ENCODE measurements at regions not wholly inside any gene's neighbourhood (a gene's known extent, or its start where the extent isn't known, plus 50 kb on each side); places are given as distances from the start of the nearest gene placed in this dataset.

DNA sequence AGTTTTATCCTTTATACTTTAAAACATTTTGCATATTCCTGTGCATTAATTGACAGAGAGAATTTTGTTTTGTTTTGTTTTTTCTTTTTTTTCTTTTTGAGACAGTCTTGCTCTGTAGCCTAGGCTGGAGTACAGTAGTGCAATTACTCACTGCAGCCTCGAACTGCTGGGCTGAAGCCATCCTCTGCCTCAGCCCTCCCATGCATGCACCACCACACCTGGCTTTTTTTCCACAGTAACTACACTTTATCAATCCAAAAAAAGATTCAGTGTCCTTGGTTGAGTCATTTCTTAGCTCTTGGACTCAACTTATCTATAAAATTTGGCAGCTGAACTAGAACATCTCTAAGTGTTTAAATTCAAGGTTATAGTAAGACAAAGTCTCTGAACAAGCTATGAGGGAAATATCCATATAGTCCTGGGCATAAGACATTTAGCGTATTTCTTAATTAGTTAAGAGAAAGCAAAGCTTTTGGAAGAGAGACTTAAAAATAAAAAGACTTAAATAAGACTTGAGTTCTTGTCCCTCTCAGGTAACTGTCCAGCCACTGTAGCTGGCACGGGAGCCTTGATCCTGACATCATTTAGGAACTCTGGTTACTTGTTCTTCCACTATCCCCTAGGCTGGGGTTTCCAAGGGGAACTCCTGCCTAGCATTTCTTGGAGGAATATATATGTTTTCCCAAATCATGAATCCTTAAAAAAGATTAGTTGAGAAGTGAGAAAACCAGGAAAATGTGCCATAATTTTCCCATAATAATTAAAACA lies 300.1 kb downstream of the HACE1 start:
- Histone ChIP-seq H3K4me1 (ENCODE audit: control insufficient read depth, insufficient read depth, low read length) (peaks cover 4% of the 10 kb centered on the region), H3K9me3 (ENCODE audit: control insufficient read depth, low read length) (no peaks in the 10 kb centered on the region), H3K36me3 (ENCODE audit: control insufficient read depth, insufficient read depth, low read length) (no peaks in the 10 kb centered on the region), H3K9ac (ENCODE audit: extremely low read depth, low read length, poor library complexity, severe bottlenecking) (no peak overlapping the region), H3K4me3 (ENCODE audit: low read length) (no peak overlapping the region), H3K27me3 (ENCODE audit: control insufficient read depth, insufficient read depth, low read length, poor library complexity, severe bottlenecking) (no peaks in the 10 kb centered on the region), H3K27ac (ENCODE audit: low read depth, low read length) (no peak overlapping the region)
- no peak for TF ChIP-seq CTCF (conservative IDR thresholded peaks at IDR 0.05)
- Mint-ChIP-seq H3K27me3 (ENCODE audit: insufficient read depth) (no peaks in the 10 kb centered on the region), H3K27ac (no peak overlapping the region), H3K4me1 (peaks cover 5% of the 10 kb centered on the region), H3K4me3 (no peak overlapping the region), H3K9me3 (no peaks in the 10 kb centered on the region), H3K36me3 (ENCODE audit: low read depth) (no peaks in the 10 kb centered on the region)
- WGBS, 2 experiments (ENCODE audit: insufficient coverage in 1 of 2, insufficient read length in 1 of 2) = 86 to 100% methylated on average over 1 to 3 of the region's 3 CpGs
- DNase-seq = no peak

GRCh38 chr6:104558746-104559145 lies 301.0 kb downstream of the HACE1 start:
- no peak overlapping the region for H3K27ac ChIP-seq (ENCODE audit: low read depth, low read length)
- no peak overlapping the region for H3K9ac ChIP-seq (ENCODE audit: extremely low read depth, low read length, poor library complexity, severe bottlenecking)
- Mint-ChIP-seq H3K27ac (no peak overlapping the region), H3K4me1 (peaks cover 5% of the 10 kb centered on the region), H3K9me3 (no peaks in the 10 kb centered on the region), H3K36me3 (ENCODE audit: low read depth) (no peaks in the 10 kb centered on the region), H3K4me3 (no peak overlapping the region), H3K27me3 (ENCODE audit: insufficient read depth) (no peaks in the 10 kb centered on the region)
- H3K4me1 ChIP-seq (ENCODE audit: control insufficient read depth, insufficient read depth, low read length) = peaks cover 4% of the 10 kb centered on the region
- H3K4me3 ChIP-seq (ENCODE audit: low read length) = no peak overlapping the region
- no peaks in the 10 kb centered on the region for H3K9me3 ChIP-seq (ENCODE audit: control insufficient read depth, low read length)
- 100% methylated on average over 2 of the region's 3 CpGs; no CpG with 5 or more reads in 1 of the 2 experiments for WGBS, 2 experiments (ENCODE audit: insufficient coverage in 1 of 2, insufficient read length in 1 of 2)
- no peak for DNase-seq
- no peaks in the 10 kb centered on the region for H3K27me3 ChIP-seq (ENCODE audit: control insufficient read depth, insufficient read depth, low read length, poor library complexity, severe bottlenecking)
- no peaks in the 10 kb centered on the region for H3K36me3 ChIP-seq (ENCODE audit: control insufficient read depth, insufficient read depth, low read length)
- no peak for TF ChIP-seq CTCF (conservative IDR thresholded peaks at IDR 0.05)

DNA sequence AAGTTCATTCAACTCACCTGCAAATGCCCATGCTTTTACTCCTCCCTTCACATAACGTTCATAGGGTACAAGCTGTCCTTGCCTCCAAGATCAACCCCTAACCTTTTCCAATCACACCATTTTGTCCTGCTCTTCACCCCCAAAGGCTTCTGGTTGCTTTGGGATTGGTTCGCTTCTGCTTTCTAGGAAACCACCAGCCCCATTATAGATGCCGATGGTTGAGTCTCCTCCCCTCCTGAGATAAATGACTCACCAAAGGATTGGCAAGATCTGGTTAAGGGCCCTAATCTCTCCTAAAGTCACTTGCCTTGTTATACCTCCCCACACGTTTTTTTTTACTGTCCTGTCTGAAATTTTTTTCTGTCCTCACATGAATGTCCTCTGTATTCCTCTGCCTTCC lies 311.4 kb downstream of the HACE1 start:
- Mint-ChIP-seq H3K4me1 (peaks cover 10% of the 10 kb centered on the region), H3K27ac (no peak overlapping the region), H3K4me3 (no peak overlapping the region), H3K9me3 (no peaks in the 10 kb centered on the region), H3K36me3 (ENCODE audit: low read depth) (no peaks in the 10 kb centered on the region), H3K27me3 (ENCODE audit: insufficient read depth) (no peaks in the 10 kb centered on the region)
- H3K9me3 ChIP-seq (ENCODE audit: control insufficient read depth, low read length) = no peaks in the 10 kb centered on the region
- no peak overlapping the region for H3K4me3 ChIP-seq (ENCODE audit: low read length)
- H3K27me3 ChIP-seq (ENCODE audit: control insufficient read depth, insufficient read depth, low read length, poor library complexity, severe bottlenecking) = no peaks in the 10 kb centered on the region
- H3K9ac ChIP-seq (ENCODE audit: extremely low read depth, low read length, poor library complexity, severe bottlenecking) = no peak overlapping the region
- TF ChIP-seq CTCF (conservative IDR thresholded peaks at IDR 0.05) = no peak
- H3K4me1 ChIP-seq (ENCODE audit: control insufficient read depth, insufficient read depth, low read length) = no peaks in the 10 kb centered on the region
- WGBS, 2 experiments (ENCODE audit: insufficient coverage in 1 of 2, insufficient read length in 1 of 2) = 77 to 86% methylated on average over 3 to 4 of the region's 4 CpGs
- no peaks in the 10 kb centered on the region for H3K36me3 ChIP-seq (ENCODE audit: control insufficient read depth, insufficient read depth, low read length)
- no peak overlapping the region for H3K27ac ChIP-seq (ENCODE audit: low read depth, low read length)
- DNase-seq = no peak
